Keratinocyte (primary cell): ENCODE measurements at regions not wholly inside any gene's neighbourhood (a gene's known extent, or its start where the extent isn't known, plus 50 kb on each side); places are given as distances from the start of the nearest gene placed in this dataset.

Source experiments
- DNase-seq: peaks from one replicate; pipeline ENCODE4 v3.0.0-alpha.2; 2011; ENCODE audit warnings: low read depth, missing footprints, low spot score
- FAIRE-seq: peaks from 2 replicates; lab custom pipeline; 2011; peaks lifted over from hg19 to GRCh38; lab: Jason Lieb, UNC
- H2AFZ ChIP-seq: 2 replicates; pipeline ENCODE4 v1.6.0; 2012; ENCODE audit warnings: low read length, control low read depth, inconsistent platforms; ENCODE audit not compliant: control insufficient read depth
- H3K27ac ChIP-seq: 2 replicates; pipeline ENCODE4 v1.5.1; 2011; ENCODE audit warnings: low read length; ENCODE audit not compliant: control insufficient read depth, insufficient read depth
- H3K27me3 ChIP-seq: 3 replicates; pipeline ENCODE4 v1.6.0; 2011; ENCODE audit warnings: low read length; ENCODE audit not compliant: control insufficient read depth, insufficient read depth; ENCODE audit errors: extremely low read depth
- H3K36me3 ChIP-seq, 2 experiments: 2 replicates in 1 of 2; 3 replicates in 1 of 2; pipeline ENCODE4 v1.5.1; 2011; ENCODE audit warnings: low read length in 2 of 2, mild to moderate bottlenecking in 1 of 2; ENCODE audit not compliant: control insufficient read depth in 2 of 2, insufficient read depth in 2 of 2; ENCODE audit errors: extremely low read depth in 1 of 2
- H3K4me1 ChIP-seq: 3 replicates; pipeline ENCODE4 v1.5.1; 2011; ENCODE audit warnings: low read length; ENCODE audit not compliant: control insufficient read depth, insufficient read depth; ENCODE audit errors: extremely low read depth
- H3K4me2 ChIP-seq: 3 replicates; pipeline ENCODE4 v1.6.0; 2011; ENCODE audit warnings: low read depth, low read length; ENCODE audit not compliant: control insufficient read depth, insufficient read depth; ENCODE audit errors: extremely low read depth
- H3K4me3 ChIP-seq, 3 experiments: fragments of 200-600 bp in 1 of 3; sonication (generic) in 1 of 3; 2 replicates in 2 of 3; 3 replicates in 1 of 3; pipeline ENCODE4 v1.5.1; 2011 to 2016; ENCODE audit warnings: low read length in 3 of 3, mild to moderate bottlenecking in 3 of 3, control low read depth in 2 of 3, inconsistent platforms in 1 of 3, low read depth in 1 of 3, mixed read lengths in 1 of 3, mixed run types in 1 of 3, moderate library complexity in 1 of 3; ENCODE audit not compliant: control insufficient read depth in 2 of 3, insufficient read depth in 2 of 3; ENCODE audit errors: extremely low read depth in 1 of 3
- H3K79me2 ChIP-seq: 2 replicates; pipeline ENCODE4 v1.6.0; 2012; ENCODE audit warnings: low read length; ENCODE audit not compliant: control insufficient read depth, insufficient read depth
- H3K9ac ChIP-seq: 3 replicates; pipeline ENCODE4 v1.6.0; 2011; ENCODE audit warnings: low read length; ENCODE audit not compliant: control insufficient read depth, insufficient read depth; ENCODE audit errors: extremely low read depth
- H3K9me1 ChIP-seq: 3 replicates; pipeline ENCODE4 v1.6.0; 2011; ENCODE audit warnings: low read length; ENCODE audit not compliant: control insufficient read depth, insufficient read depth; ENCODE audit errors: extremely low read depth
- H3K9me3 ChIP-seq: 2 replicates; pipeline ENCODE4 v1.5.1; 2012; ENCODE audit warnings: low read depth, low read length; ENCODE audit not compliant: control insufficient read depth
- H4K20me1 ChIP-seq: 3 replicates; pipeline ENCODE4 v1.6.0; 2011; ENCODE audit warnings: low read length; ENCODE audit not compliant: control insufficient read depth, insufficient read depth; ENCODE audit errors: extremely low read depth
- EZH2 ChIP-seq: IDR thresholded peaks from one replicate; pipeline ENCODE4 v1.6.1; 2012; ENCODE audit warnings: inconsistent platforms, mild to moderate bottlenecking, low read length, moderate library complexity
- dilution Hi-C: fragments of 300-500 bp; cut with MboI; formaldehyde crosslinking; loops from one replicate; pipeline ENCODE4 v1.7.0; 2020; ENCODE audit warnings: low sequenced_read_pairs; ENCODE audit not compliant: extremely low pct_ligation_motif_present
- TF ChIP-seq, protein P1 (sequence below), 3 experiments: IDR thresholded peaks in 1 of 3; conservative IDR thresholded peaks in 1 of 3; optimal IDR thresholded peaks in 1 of 3; 2 replicates in 2 of 3; 3 replicates in 1 of 3; pipeline versions ENCODE3 to v1.5.1; 2011; ENCODE audit warnings: low read length in 3 of 3, mild to moderate bottlenecking in 3 of 3, moderate library complexity in 2 of 3, control low read depth in 1 of 3, inconsistent platforms in 1 of 3; ENCODE audit not compliant: insufficient read depth in 2 of 3; ENCODE audit errors: extremely low read depth in 1 of 3

DNA sequence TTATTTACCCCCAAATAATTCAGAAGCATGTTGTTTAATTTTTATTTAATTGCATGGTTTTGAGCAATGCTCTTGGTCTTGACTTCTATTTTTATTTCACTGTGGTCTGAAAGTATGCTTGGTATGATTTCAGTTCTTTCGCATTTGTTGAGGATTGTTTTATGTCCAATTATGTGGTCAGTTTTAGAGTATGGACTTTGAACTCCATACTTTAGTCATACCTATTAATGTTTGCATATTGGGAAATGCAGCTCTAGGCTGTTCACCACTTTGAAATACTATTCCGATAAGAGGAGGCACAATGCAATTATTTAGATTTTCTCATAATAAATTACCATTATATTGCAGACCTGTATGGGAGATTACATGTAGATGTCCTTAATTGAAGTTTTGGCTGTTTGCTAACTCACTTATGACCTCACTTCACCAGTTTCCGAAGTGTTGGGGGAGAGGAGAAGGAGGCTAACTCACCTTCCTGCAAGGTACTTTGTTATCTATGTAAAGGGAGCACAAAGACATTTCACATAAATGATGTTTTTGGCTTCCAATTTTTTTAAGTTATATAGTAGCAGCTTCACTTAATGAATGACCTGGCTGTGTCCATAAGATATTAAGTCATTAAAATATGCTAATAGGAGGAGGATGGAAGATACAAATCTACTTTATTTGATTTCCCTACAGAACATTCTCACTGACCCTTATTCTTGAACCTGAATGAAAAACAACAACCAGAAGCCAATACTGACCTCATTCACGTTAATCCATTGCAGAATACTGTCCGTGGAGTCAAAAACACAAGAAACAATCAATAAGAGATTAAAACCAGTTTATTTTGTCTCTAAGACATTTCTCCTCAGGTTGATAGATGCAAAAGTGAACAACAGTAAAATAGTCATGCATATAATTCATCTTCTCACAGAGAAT lies 970.3 kb upstream of the ARRDC3 start:
- no peaks in the 10 kb centered on the region for H4K20me1 ChIP-seq
- no peak overlapping the region for H2AFZ ChIP-seq
- TF ChIP-seq, protein P1, sequence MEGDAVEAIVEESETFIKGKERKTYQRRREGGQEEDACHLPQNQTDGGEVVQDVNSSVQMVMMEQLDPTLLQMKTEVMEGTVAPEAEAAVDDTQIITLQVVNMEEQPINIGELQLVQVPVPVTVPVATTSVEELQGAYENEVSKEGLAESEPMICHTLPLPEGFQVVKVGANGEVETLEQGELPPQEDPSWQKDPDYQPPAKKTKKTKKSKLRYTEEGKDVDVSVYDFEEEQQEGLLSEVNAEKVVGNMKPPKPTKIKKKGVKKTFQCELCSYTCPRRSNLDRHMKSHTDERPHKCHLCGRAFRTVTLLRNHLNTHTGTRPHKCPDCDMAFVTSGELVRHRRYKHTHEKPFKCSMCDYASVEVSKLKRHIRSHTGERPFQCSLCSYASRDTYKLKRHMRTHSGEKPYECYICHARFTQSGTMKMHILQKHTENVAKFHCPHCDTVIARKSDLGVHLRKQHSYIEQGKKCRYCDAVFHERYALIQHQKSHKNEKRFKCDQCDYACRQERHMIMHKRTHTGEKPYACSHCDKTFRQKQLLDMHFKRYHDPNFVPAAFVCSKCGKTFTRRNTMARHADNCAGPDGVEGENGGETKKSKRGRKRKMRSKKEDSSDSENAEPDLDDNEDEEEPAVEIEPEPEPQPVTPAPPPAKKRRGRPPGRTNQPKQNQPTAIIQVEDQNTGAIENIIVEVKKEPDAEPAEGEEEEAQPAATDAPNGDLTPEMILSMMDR (optimal IDR thresholded peaks at IDR 0.05 in 1 of 3, IDR thresholded peaks at IDR 0.05 in 1 of 3, conservative IDR thresholded peaks at IDR 0.05 in 1 of 3; ENCODE audit: extremely low read depth in 1 of 3, insufficient read depth in 2 of 3, low read length in 3 of 3), result no peak
- TF ChIP-seq EZH2, result no peak
- no peak overlapping the region for H3K27ac ChIP-seq
- no peaks in the 10 kb centered on the region for H3K4me1 ChIP-seq
- no peak overlapping the region for H3K9ac ChIP-seq
- dilution Hi-C loops, result no loop called here
- no peaks in the 10 kb centered on the region for H3K9me1 ChIP-seq
- H3K4me3 ChIP-seq, result no peak overlapping the region
- H3K79me2 ChIP-seq, result no peaks in the 10 kb centered on the region
- no peaks in the 10 kb centered on the region for H3K36me3 ChIP-seq
- no peaks in the 10 kb centered on the region for H3K9me3 ChIP-seq
- H3K4me2 ChIP-seq, result no peak overlapping the region
- FAIRE-seq (no peak), DNase-seq (no peak)
- no peaks in the 10 kb centered on the region for H3K27me3 ChIP-seq

DNA sequence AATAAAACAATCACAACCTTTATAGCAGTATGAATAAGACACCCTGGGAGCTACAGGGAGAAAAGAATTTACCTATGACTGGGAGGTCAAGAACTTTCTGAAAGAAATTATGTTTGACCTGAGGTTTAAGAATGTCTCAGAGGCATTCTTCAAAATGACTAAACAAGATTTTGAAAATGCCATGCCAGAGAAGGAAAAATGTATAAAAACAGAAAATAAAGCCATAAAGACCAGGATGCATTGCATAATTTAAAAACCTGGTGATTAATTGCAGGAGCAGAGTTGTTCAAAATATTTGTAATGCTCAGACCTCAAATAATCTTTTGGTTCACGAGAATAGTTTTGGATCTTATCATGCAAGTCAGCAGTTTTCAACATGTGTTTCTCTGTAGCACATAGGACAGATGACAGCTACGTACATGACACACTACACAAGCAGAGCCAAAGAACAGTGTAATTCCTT lies 954.7 kb upstream of the ARRDC3 start:
- Histone ChIP-seq H2AFZ (no peak overlapping the region), H3K79me2 (no peaks in the 10 kb centered on the region), H3K36me3 (no peaks in the 10 kb centered on the region), H3K9me3 (no peaks in the 10 kb centered on the region), H3K4me1 (no peaks in the 10 kb centered on the region), H3K27ac (no peak overlapping the region), H3K9me1 (no peaks in the 10 kb centered on the region), H3K27me3 (no peaks in the 10 kb centered on the region), H3K4me2 (no peak overlapping the region), H3K4me3 (no peak overlapping the region), H3K9ac (no peak overlapping the region), H4K20me1 (no peaks in the 10 kb centered on the region)
- DNase-seq (no peak), FAIRE-seq (no peak)
- dilution Hi-C loops, result no loop called here
- no peak for TF ChIP-seq EZH2
- TF ChIP-seq, protein P1 (optimal IDR thresholded peaks at IDR 0.05 in 1 of 3, IDR thresholded peaks at IDR 0.05 in 1 of 3, conservative IDR thresholded peaks at IDR 0.05 in 1 of 3; ENCODE audit: extremely low read depth in 1 of 3, insufficient read depth in 2 of 3, low read length in 3 of 3), result no peak
